ENCODE measurements at regions not wholly inside any gene's neighbourhood (a gene's known extent, or its start where the extent isn't known, plus 50 kb on each side); places are given as distances from the start of the nearest gene placed in this dataset.

DNA sequence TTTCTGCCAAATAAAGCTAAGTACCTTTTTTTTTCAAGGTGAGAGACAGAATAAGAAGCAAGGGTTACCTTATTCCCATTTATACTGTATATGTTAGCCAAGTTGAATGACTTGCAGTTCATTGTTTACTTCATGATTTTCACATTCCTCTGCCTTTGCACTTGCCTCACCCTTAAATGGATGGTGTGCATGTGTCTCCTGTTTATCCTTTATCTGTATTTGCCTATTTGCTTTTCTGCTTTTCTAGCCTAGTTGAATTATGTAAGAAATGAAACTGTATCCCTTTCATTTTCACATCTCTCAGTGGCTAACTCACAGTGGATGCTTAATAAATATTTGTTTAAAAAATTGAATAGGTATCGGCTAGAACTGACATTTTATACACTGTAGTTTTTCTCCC, 200.8 kb upstream of the ST8SIA4 start:
- TF ChIP-seq, protein P1, sequence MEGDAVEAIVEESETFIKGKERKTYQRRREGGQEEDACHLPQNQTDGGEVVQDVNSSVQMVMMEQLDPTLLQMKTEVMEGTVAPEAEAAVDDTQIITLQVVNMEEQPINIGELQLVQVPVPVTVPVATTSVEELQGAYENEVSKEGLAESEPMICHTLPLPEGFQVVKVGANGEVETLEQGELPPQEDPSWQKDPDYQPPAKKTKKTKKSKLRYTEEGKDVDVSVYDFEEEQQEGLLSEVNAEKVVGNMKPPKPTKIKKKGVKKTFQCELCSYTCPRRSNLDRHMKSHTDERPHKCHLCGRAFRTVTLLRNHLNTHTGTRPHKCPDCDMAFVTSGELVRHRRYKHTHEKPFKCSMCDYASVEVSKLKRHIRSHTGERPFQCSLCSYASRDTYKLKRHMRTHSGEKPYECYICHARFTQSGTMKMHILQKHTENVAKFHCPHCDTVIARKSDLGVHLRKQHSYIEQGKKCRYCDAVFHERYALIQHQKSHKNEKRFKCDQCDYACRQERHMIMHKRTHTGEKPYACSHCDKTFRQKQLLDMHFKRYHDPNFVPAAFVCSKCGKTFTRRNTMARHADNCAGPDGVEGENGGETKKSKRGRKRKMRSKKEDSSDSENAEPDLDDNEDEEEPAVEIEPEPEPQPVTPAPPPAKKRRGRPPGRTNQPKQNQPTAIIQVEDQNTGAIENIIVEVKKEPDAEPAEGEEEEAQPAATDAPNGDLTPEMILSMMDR (IDR thresholded peaks at IDR 0.05; ENCODE audit: low read length) = no peak
- TF ChIP-seq EZH2 (IDR thresholded peaks at IDR 0.05; ENCODE audit: borderline replicate concordance, low read length) = no peak
